GM12891 (cell line): ENCODE measurements at regions not wholly inside any gene's neighbourhood (a gene's known extent, or its start where the extent isn't known, plus 50 kb on each side); places are given as distances from the start of the nearest gene placed in this dataset.
"Not testable (repeated sequence)": the region's sequence is repeated elsewhere in the genome, so short reads cannot be mapped to it uniquely, and the experiment has no call there.

Experiments
- DNase-seq: peaks from one replicate; pipeline ENCODE4 v3.0.0; 2011; ENCODE audit warnings: low spot score; ENCODE audit not compliant: insufficient read length
- FAIRE-seq: peaks from 2 replicates; lab custom pipeline; 2011; peaks lifted over from hg19 to GRCh38; lab: Jason Lieb, UNC
- PAX5 ChIP-seq: IDR thresholded peaks from 2 replicates; pipeline ENCODE4 v1.6.1; 2011; ENCODE audit warnings: low read length, moderate library complexity, mild to moderate bottlenecking; ENCODE audit not compliant: insufficient read depth, severe bottlenecking
- POLR2A ChIP-seq: IDR thresholded peaks from 2 replicates; pipeline ENCODE4 v1.6.1; 2011; ENCODE audit warnings: low read depth, low read length, control low read depth
- POLR2AphosphoS5 ChIP-seq: IDR thresholded peaks from 2 replicates; pipeline ENCODE4 v1.6.1; 2011; ENCODE audit warnings: low read depth, low read length, control low read depth
- POU2F2 ChIP-seq: IDR thresholded peaks from 2 replicates; pipeline ENCODE4 v1.6.1; 2011; ENCODE audit warnings: low read depth, mild to moderate bottlenecking, control low read depth, low read length, moderate library complexity
- SPI1 ChIP-seq: IDR thresholded peaks from 2 replicates; pipeline ENCODE4 v1.6.1; 2011; ENCODE audit warnings: low read depth, low read length, control low read depth
- TAF1 ChIP-seq: IDR thresholded peaks from 2 replicates; pipeline ENCODE4 v1.6.1; 2011; ENCODE audit warnings: low read depth, low read length, control low read depth

GRCh38 chr1:198424441-198424840 is 116.0 kb downstream of the ATP6V1G3 start:
- no peak for FAIRE-seq
- TF ChIP-seq POLR2A: no peak
- TF ChIP-seq PAX5: no peak
- TF ChIP-seq TAF1: no peak
- no peak for TF ChIP-seq SPI1
- TF ChIP-seq POLR2AphosphoS5: no peak
- TF ChIP-seq POU2F2: no peak

GRCh38 chr1:198423673-198424072 is 116.8 kb downstream of the ATP6V1G3 start:
- TF ChIP-seq POU2F2 (no peak), POLR2A (no peak), POLR2AphosphoS5 (no peak), TAF1 (no peak), SPI1 (no peak), PAX5 (no peak)
- DNase-seq (no peak), FAIRE-seq (no peak)

More at GRCh38 chr1:198424441-198424840, 116.0 kb downstream of the ATP6V1G3 start:
- DNase-seq: no peak

GRCh38 chr1:198417039-198417438 is 123.4 kb downstream of the ATP6V1G3 start:
- FAIRE-seq (no peak), DNase-seq (no peak)
- TF ChIP-seq POLR2AphosphoS5 (no peak), PAX5 (no peak), SPI1 (no peak), TAF1 (no peak), POLR2A (no peak), POU2F2 (no peak)

GRCh38 chr1:198416296-198416695 is 124.2 kb downstream of the ATP6V1G3 start:
- FAIRE-seq (no peak), DNase-seq (no peak)
- no peak for TF ChIP-seq SPI1
- TF ChIP-seq POU2F2: no peak
- TF ChIP-seq POLR2AphosphoS5: no peak
- no peak for TF ChIP-seq TAF1
- TF ChIP-seq POLR2A: no peak
- no peak for TF ChIP-seq PAX5

GRCh38 chr1:198411240-198411639 is 129.2 kb downstream of the ATP6V1G3 start:
- FAIRE-seq (no peak), DNase-seq (no peak)
- no peak for TF ChIP-seq POU2F2
- no peak for TF ChIP-seq PAX5
- no peak for TF ChIP-seq POLR2AphosphoS5
- TF ChIP-seq POLR2A: no peak
- no peak for TF ChIP-seq TAF1
- no peak for TF ChIP-seq SPI1

- FAIRE-seq: no peak
- no peak for DNase-seq
- TF ChIP-seq TAF1: no peak
- TF ChIP-seq POLR2A: no peak
- no peak for TF ChIP-seq POU2F2
- no peak for TF ChIP-seq SPI1
Observed at GRCh38 chr1:198408716-198409115, 131.8 kb downstream of the ATP6V1G3 start.

GRCh38 chr1:198404632-198405031 is 135.8 kb downstream of the ATP6V1G3 start:
- not testable (repeated sequence) for FAIRE-seq, DNase-seq

- FAIRE-seq: no peak
Observed at GRCh38 chr1:198400063-198400462, 140.4 kb downstream of the ATP6V1G3 start.

GRCh38 chr1:198399452-198399851 is 141.0 kb downstream of the ATP6V1G3 start:
- no peak for DNase-seq
- TF ChIP-seq POLR2A: no peak
- TF ChIP-seq SPI1: no peak
- no peak for TF ChIP-seq POLR2AphosphoS5
- TF ChIP-seq TAF1: no peak
- no peak for TF ChIP-seq POU2F2
- no peak for TF ChIP-seq PAX5
- no peak for FAIRE-seq

More at GRCh38 chr1:198400063-198400462, 140.4 kb downstream of the ATP6V1G3 start:
- no peak for DNase-seq
- no peak for TF ChIP-seq POU2F2
- TF ChIP-seq POLR2AphosphoS5: no peak
- no peak for TF ChIP-seq TAF1
- TF ChIP-seq PAX5: no peak
- TF ChIP-seq SPI1: no peak
- no peak for TF ChIP-seq POLR2A

GRCh38 chr1:198397208-198397808 is 143.2 kb downstream of the ATP6V1G3 start:
- no peak for TF ChIP-seq TAF1
- TF ChIP-seq POU2F2: no peak
- no peak for TF ChIP-seq POLR2AphosphoS5
- TF ChIP-seq POLR2A: no peak
- TF ChIP-seq SPI1: no peak
- TF ChIP-seq PAX5: no peak
- DNase-seq: no peak
- FAIRE-seq: no peak

- no peak for TF ChIP-seq TAF1
- no peak for TF ChIP-seq POU2F2
- TF ChIP-seq SPI1: no peak
- TF ChIP-seq POLR2AphosphoS5: no peak
- TF ChIP-seq POLR2A: no peak
- no peak for TF ChIP-seq PAX5
- FAIRE-seq: peak; percentile 23
- DNase-seq: no peak
Observed at GRCh38 chr1:198391393-198392020, 149.0 kb downstream of the ATP6V1G3 start.

- TF ChIP-seq POLR2AphosphoS5: no peak
- DNase-seq (no peak), FAIRE-seq (no peak)
Observed at GRCh38 chr1:198387587-198387986, 152.9 kb downstream of the ATP6V1G3 start.
